ENCODE measurements at regions not wholly inside any gene's neighbourhood (a gene's known extent, or its start where the extent isn't known, plus 50 kb on each side); places are given as distances from the start of the nearest gene placed in this dataset.

DNA sequence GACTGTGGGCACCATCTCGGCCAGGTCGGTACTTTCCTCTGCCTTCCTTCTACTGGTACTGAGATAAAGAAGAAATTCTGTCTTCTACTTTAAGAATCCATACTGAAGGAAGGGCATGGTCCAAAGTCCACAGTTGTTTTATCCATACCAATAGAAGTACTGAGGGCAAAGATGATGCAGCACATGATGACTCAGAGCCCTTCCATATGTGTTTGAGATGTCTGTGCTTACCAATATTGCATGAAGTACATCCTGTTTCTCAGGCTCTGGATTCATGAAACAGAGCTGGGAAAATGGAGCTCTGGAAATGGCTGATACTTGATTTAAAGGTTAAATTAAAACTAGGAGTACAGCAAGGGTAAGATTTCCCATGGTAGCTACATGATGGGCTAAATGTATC is 799.9 kb downstream of the NLGN4Y start:
- TF ChIP-seq POLR2AphosphoS5 (IDR thresholded peaks at IDR 0.05; ENCODE audit: low read depth, low read length): no peak
- TF ChIP-seq FOXP2 (optimal IDR thresholded peaks at IDR 0.05; ENCODE audit: borderline replicate concordance, extremely low read depth, extremely low read length, insufficient read depth): no peak
- TF ChIP-seq SIN3A (IDR thresholded peaks at IDR 0.05; ENCODE audit: borderline replicate concordance, insufficient read depth, low read length): no peak
- TF ChIP-seq, protein P1, sequence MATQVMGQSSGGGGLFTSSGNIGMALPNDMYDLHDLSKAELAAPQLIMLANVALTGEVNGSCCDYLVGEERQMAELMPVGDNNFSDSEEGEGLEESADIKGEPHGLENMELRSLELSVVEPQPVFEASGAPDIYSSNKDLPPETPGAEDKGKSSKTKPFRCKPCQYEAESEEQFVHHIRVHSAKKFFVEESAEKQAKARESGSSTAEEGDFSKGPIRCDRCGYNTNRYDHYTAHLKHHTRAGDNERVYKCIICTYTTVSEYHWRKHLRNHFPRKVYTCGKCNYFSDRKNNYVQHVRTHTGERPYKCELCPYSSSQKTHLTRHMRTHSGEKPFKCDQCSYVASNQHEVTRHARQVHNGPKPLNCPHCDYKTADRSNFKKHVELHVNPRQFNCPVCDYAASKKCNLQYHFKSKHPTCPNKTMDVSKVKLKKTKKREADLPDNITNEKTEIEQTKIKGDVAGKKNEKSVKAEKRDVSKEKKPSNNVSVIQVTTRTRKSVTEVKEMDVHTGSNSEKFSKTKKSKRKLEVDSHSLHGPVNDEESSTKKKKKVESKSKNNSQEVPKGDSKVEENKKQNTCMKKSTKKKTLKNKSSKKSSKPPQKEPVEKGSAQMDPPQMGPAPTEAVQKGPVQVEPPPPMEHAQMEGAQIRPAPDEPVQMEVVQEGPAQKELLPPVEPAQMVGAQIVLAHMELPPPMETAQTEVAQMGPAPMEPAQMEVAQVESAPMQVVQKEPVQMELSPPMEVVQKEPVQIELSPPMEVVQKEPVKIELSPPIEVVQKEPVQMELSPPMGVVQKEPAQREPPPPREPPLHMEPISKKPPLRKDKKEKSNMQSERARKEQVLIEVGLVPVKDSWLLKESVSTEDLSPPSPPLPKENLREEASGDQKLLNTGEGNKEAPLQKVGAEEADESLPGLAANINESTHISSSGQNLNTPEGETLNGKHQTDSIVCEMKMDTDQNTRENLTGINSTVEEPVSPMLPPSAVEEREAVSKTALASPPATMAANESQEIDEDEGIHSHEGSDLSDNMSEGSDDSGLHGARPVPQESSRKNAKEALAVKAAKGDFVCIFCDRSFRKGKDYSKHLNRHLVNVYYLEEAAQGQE (IDR thresholded peaks at IDR 0.05; ENCODE audit: insufficient read depth in 1 of 2, low read depth in 2 of 2, low read length in 2 of 2): no peak
- no peak for TF ChIP-seq TAF1 (IDR thresholded peaks at IDR 0.05; ENCODE audit: borderline replicate concordance, insufficient read depth, low read length)

DNA sequence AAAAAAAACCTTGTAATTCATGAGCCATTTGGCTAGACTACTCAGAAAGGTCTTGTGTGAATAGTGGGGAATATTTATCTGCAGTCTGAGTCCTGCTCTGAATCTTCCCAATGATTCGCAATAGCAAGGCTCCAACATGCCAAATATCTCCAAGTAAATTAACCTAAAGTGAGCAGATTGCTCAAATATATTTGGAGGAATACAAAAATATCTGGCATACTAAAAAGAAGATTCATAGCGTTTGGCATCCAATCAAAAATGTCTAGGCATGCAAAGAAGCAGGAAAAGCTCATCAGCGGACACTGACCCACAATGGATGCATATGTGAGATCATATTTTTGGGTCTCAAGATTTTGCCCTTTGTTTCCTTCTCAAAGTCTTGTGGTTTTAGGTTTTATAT is 800.9 kb downstream of the NLGN4Y start:
- TF ChIP-seq, protein P1 (IDR thresholded peaks at IDR 0.05; ENCODE audit: insufficient read depth in 1 of 2, low read depth in 2 of 2, low read length in 2 of 2): no peak
- TF ChIP-seq TAF1 (IDR thresholded peaks at IDR 0.05; ENCODE audit: borderline replicate concordance, insufficient read depth, low read length) (no peak), FOXP2 (optimal IDR thresholded peaks at IDR 0.05; ENCODE audit: borderline replicate concordance, extremely low read depth, extremely low read length, insufficient read depth) (no peak), POLR2AphosphoS5 (IDR thresholded peaks at IDR 0.05; ENCODE audit: low read depth, low read length) (no peak), SIN3A (IDR thresholded peaks at IDR 0.05; ENCODE audit: borderline replicate concordance, insufficient read depth, low read length) (no peak)

DNA sequence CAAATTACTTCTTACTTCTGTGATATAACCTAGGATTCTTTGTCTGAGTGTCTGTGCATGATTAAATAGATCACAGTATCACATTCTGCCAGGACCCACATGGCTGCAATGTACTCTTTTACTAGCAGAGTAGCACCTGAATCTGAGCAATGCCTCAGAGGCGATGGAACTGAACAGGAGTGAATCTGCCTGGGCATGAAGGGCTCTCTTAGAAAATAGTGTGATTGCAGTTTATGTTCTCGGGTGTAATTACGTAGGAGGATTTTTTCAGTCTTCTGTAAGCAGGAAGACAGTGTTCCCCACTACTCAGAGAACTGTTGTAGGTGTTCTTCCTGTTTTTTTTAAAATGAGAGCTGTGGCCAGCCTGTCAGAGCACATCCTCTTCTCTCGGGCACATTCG is 802.3 kb downstream of the NLGN4Y start:
- TF ChIP-seq, protein P1 (IDR thresholded peaks at IDR 0.05; ENCODE audit: insufficient read depth in 1 of 2, low read depth in 2 of 2, low read length in 2 of 2): no peak
- TF ChIP-seq POLR2AphosphoS5 (IDR thresholded peaks at IDR 0.05; ENCODE audit: low read depth, low read length): no peak
- TF ChIP-seq SIN3A (IDR thresholded peaks at IDR 0.05; ENCODE audit: borderline replicate concordance, insufficient read depth, low read length): no peak
- no peak for TF ChIP-seq TAF1 (IDR thresholded peaks at IDR 0.05; ENCODE audit: borderline replicate concordance, insufficient read depth, low read length)
- no peak for TF ChIP-seq FOXP2 (optimal IDR thresholded peaks at IDR 0.05; ENCODE audit: borderline replicate concordance, extremely low read depth, extremely low read length, insufficient read depth)

DNA sequence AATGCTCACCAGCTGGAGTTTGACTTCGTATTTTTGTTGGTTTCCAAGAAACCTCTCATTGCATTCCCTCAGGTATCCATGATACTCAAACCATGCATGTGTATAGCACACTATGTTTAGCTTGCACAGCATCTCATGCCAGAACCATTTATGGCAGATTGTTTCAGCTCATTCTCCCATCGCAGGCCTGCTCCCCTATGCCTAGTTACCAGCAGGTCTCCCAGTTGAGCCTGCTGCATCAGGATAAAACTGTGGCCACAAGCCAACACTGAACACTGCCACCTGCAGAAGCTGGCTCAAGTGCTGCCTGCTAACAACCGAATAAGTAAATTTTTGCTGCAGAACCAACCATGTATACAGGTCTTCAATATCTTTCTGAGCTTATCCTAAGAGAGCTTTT is 804.5 kb downstream of the NLGN4Y start:
- TF ChIP-seq TAF1 (IDR thresholded peaks at IDR 0.05; ENCODE audit: borderline replicate concordance, insufficient read depth, low read length): no peak
- TF ChIP-seq POLR2AphosphoS5 (IDR thresholded peaks at IDR 0.05; ENCODE audit: low read depth, low read length): no peak
- TF ChIP-seq, protein P1 (IDR thresholded peaks at IDR 0.05; ENCODE audit: insufficient read depth in 1 of 2, low read depth in 2 of 2, low read length in 2 of 2): no peak
- no peak for TF ChIP-seq FOXP2 (optimal IDR thresholded peaks at IDR 0.05; ENCODE audit: borderline replicate concordance, extremely low read depth, extremely low read length, insufficient read depth)
- no peak for TF ChIP-seq SIN3A (IDR thresholded peaks at IDR 0.05; ENCODE audit: borderline replicate concordance, insufficient read depth, low read length)

GRCh38 chrY:15343522-15343921 is 819.2 kb downstream of the NLGN4Y start:
- no peak for TF ChIP-seq FOXP2 (optimal IDR thresholded peaks at IDR 0.05; ENCODE audit: borderline replicate concordance, extremely low read depth, extremely low read length, insufficient read depth)
- no peak for TF ChIP-seq TAF1 (IDR thresholded peaks at IDR 0.05; ENCODE audit: borderline replicate concordance, insufficient read depth, low read length)
- no peak for TF ChIP-seq SIN3A (IDR thresholded peaks at IDR 0.05; ENCODE audit: borderline replicate concordance, insufficient read depth, low read length)
- TF ChIP-seq, protein P1 (IDR thresholded peaks at IDR 0.05; ENCODE audit: insufficient read depth in 1 of 2, low read depth in 2 of 2, low read length in 2 of 2): no peak
- TF ChIP-seq POLR2AphosphoS5 (IDR thresholded peaks at IDR 0.05; ENCODE audit: low read depth, low read length): no peak

Data from PFSK-1 (cell line).